K562 (cell line): ENCODE measurements at regions not wholly inside any gene's neighbourhood (a gene's known extent, or its start where the extent isn't known, plus 50 kb on each side); places are given as distances from the start of the nearest gene placed in this dataset.

Experiments
- ATAC-seq: fragments of 200-7000 bp; cut with Tn5 transposase; 3 replicates; pipeline ENCODE4 v1.9.1; 2020; ENCODE audit warnings: moderate library complexity
- BruUV-seq: library from RNA; stranded (reverse); fragments of 400-500 nt; replicated peaks from 2 replicates; lab custom pipeline; 2021; lab: Mats Ljungman, UMichigan
- CTCF ChIA-PET: fragments of 300-600 bp; formaldehyde crosslinking; extraction: SDS; loops from one replicate; lab custom pipeline; 2021; ENCODE audit warnings: low intra/inter-chr PET ratio; lab: Yijun Ruan, JAX
- POLR2A ChIA-PET: fragments of 300-600, 350-650 bp; sonication (Branson Sonifier 250); formaldehyde crosslinking; extraction: SDS; loops from one replicate; lab custom pipeline; 2021; ENCODE audit warnings: antibody characterized with exemption, inconsistent platforms; lab: Yijun Ruan, JAX
- DNase-seq, 4 experiments: peaks; one replicate each; pipeline versions ENCODE4 v3.0.0 to v3.0.0-alpha.2; 2011 to 2018; ENCODE audit warnings: low spot score in 3 of 4, mixed read lengths in 3 of 4; ENCODE audit errors: extremely low read depth in 1 of 4
- FAIRE-seq: peaks from 2 replicates; lab custom pipeline; 2011; peaks lifted over from hg19 to GRCh38; lab: Jason Lieb, UNC
- H2AFZ ChIP-seq: 2 replicates; pipeline ENCODE4 v1.6.0; 2011; ENCODE audit warnings: low read depth, low read length, control low read depth, inconsistent platforms
- H3K27ac ChIP-seq: fragments of 200-600 bp; 3 replicates; pipeline ENCODE4 v1.8.0; 2011; ENCODE audit warnings: low read depth, mild to moderate bottlenecking, control low read depth, inconsistent platforms, low read length, moderate library complexity, mixed read lengths; ENCODE audit errors: extremely low read depth
- H3K27me3 ChIP-seq, 2 experiments: fragments of 300-600 bp in 1 of 2; 2 replicates in 1 of 2; 3 replicates in 1 of 2; pipeline versions ENCODE4 v1.6.0 to v1.8.0; 2011; ENCODE audit warnings: inconsistent platforms in 2 of 2, low read length in 2 of 2, mild to moderate bottlenecking in 1 of 2, mixed read lengths in 1 of 2, moderate library complexity in 1 of 2; ENCODE audit not compliant: control insufficient read depth in 2 of 2, insufficient read depth in 2 of 2
- H3K36me3 ChIP-seq: fragments of 300-600 bp; 3 replicates; pipeline ENCODE4 v1.8.0; 2011; ENCODE audit warnings: mild to moderate bottlenecking, low read length, inconsistent platforms; ENCODE audit not compliant: control insufficient read depth, insufficient read depth
- H3K4me1 ChIP-seq, 2 experiments: fragments of 200-600 bp in 1 of 2; replicated peaks in 1 of 2; 2 replicates in 1 of 2; 3 replicates in 1 of 2; pipeline versions ENCODE4 v1.5.1 to v1.8.0; 2011; ENCODE audit warnings: inconsistent platforms in 2 of 2, low read length in 2 of 2, mild to moderate bottlenecking in 1 of 2, mixed read lengths in 1 of 2, moderate library complexity in 1 of 2; ENCODE audit not compliant: control insufficient read depth in 2 of 2, insufficient read depth in 2 of 2
- H3K4me2 ChIP-seq: 2 replicates; pipeline ENCODE4 v1.6.1; 2011; ENCODE audit warnings: low read length, control low read depth, inconsistent platforms, mixed read lengths; ENCODE audit not compliant: insufficient read depth
- H3K4me3 ChIP-seq: fragments of 200-600 bp; sonication (generic), shearing (Covaris generic); 2 replicates; pipeline ENCODE4 v1.5.1; 2016; ENCODE audit warnings: control low read depth, inconsistent platforms
- H3K79me2 ChIP-seq: fragments of 200-600 bp; 3 replicates; pipeline ENCODE4 v1.8.0; 2011; ENCODE audit warnings: low read length, inconsistent platforms; ENCODE audit not compliant: control insufficient read depth, insufficient read depth
- H3K9ac ChIP-seq, 2 experiments: 2 replicates each; pipeline versions ENCODE4 v1.6.0 to v1.6.1; 2011; ENCODE audit warnings: low read depth in 2 of 2, low read length in 2 of 2, control low read depth in 1 of 2, inconsistent platforms in 1 of 2, mild to moderate bottlenecking in 1 of 2, mixed read lengths in 1 of 2; ENCODE audit not compliant: insufficient read depth in 1 of 2
- H3K9me1 ChIP-seq: one replicate; pipeline ENCODE4 v1.6.0; 2011; ENCODE audit warnings: inconsistent platforms, mild to moderate bottlenecking, low read length, moderate library complexity; ENCODE audit not compliant: control insufficient read depth, insufficient read depth
- H3K9me3 ChIP-seq: replicated peaks from 2 replicates; pipeline ENCODE4 v1.5.1; 2011; ENCODE audit warnings: low read depth, low read length, inconsistent platforms; ENCODE audit not compliant: control insufficient read depth, insufficient read depth
- H4K20me1 ChIP-seq: replicated peaks from 2 replicates; pipeline ENCODE4 v1.6.1; 2011; ENCODE audit warnings: low read length, inconsistent platforms, mixed read lengths; ENCODE audit not compliant: control insufficient read depth, insufficient read depth
- CREB5 ChIP-seq: fragments of 250-450 bp; sonication (Bioruptor Pico); IDR thresholded peaks from 2 replicates; pipeline ENCODE4 v1.5.0; 2020; ENCODE audit warnings: mild to moderate bottlenecking
- FOXJ3 ChIP-seq: sonication (generic); formaldehyde crosslinking; IDR thresholded peaks from 2 replicates; pipeline ENCODE4 v1.4.0; 2020; ENCODE audit warnings: mild to moderate bottlenecking, missing genetic modification reagents
- GTF2E2 ChIP-seq: fragments of 200-800 bp; sonication (Bioruptor generic); IDR thresholded peaks from 2 replicates; pipeline ENCODE4 v1.6.1; 2016; ENCODE audit warnings: missing genetic modification characterization, missing compliant biosample characterization
- MCM3 ChIP-seq: fragments of 450-650 bp; IDR thresholded peaks from 2 replicates; pipeline ENCODE4 v1.6.1; 2016
- NFYB ChIP-seq: IDR thresholded peaks from 2 replicates; pipeline ENCODE4 v1.6.1; 2011; ENCODE audit warnings: mild to moderate bottlenecking, moderate library complexity; ENCODE audit not compliant: insufficient read length; ENCODE audit errors: extremely low read depth
- PCBP2 ChIP-seq: fragments of 200-400 bp; formaldehyde crosslinking; IDR thresholded peaks from 2 replicates; pipeline ENCODE4 v1.6.1; 2018; ENCODE audit warnings: low read length, low read depth, mild to moderate bottlenecking, moderate library complexity; ENCODE audit not compliant: poor library complexity, severe bottlenecking
- SETDB1 ChIP-seq: IDR thresholded peaks from one replicate; pipeline ENCODE4 v1.6.1; 2012; ENCODE audit warnings: low read length, control low read depth, inconsistent platforms
- STAG1 ChIP-seq: sonication (generic); formaldehyde crosslinking; IDR thresholded peaks from 2 replicates; pipeline ENCODE4 v1.5.0; 2020; ENCODE audit warnings: missing genetic modification reagents, borderline replicate concordance
- WGBS: fragments of 100-300 bp; shearing (Covaris generic); methylation state at CpG from one replicate; pipeline ENCODE4 v1.1.6; 2016; ENCODE audit warnings: low coverage, mixed read lengths; ENCODE audit not compliant: insufficient coverage; ENCODE audit errors: missing lambda C conversion rate; 5-methylcytosine and 5-hydroxymethylcytosine counted together
- in situ Hi-C: fragments of 300-500 bp; cut with MboI; formaldehyde crosslinking; loops from 4 replicates; pipeline ENCODE4 v1.15.0; 2018; ENCODE audit warnings: inconsistent platforms, mixed read lengths
- intact Hi-C: fragments of 100-400 bp; cut with micrococcal nuclease; formaldehyde crosslinking; loops from 2 replicates; pipeline ENCODE4 v1.14.2; 2022
- TF ChIP-seq, protein P1 (sequence below), 2 experiments: IDR thresholded peaks; 2 replicates each; pipeline ENCODE4 v1.6.1; 2011; ENCODE audit warnings: borderline replicate concordance in 1 of 2, control low read depth in 1 of 2, low read depth in 1 of 2, low read length in 1 of 2, mild to moderate bottlenecking in 1 of 2, mixed read lengths in 1 of 2, moderate library complexity in 1 of 2; ENCODE audit not compliant: insufficient read depth in 1 of 2, insufficient read length in 1 of 2, poor library complexity in 1 of 2, severe bottlenecking in 1 of 2; ENCODE audit errors: extremely low read depth in 1 of 2
- TF ChIP-seq, protein P2 (sequence below): sonication (generic); formaldehyde crosslinking; IDR thresholded peaks from 2 replicates; pipeline ENCODE4 v1.9.0; 2022; ENCODE audit warnings: mild to moderate bottlenecking, missing genetic modification reagents
- TF ChIP-seq, protein P3 (sequence below): fragments of 450-650 bp; formaldehyde crosslinking; conservative IDR thresholded peaks from 2 replicates; pipeline ENCODE4 v1.4.0; 2022; ENCODE audit warnings: mild to moderate bottlenecking, missing genetic modification characterization

DNA sequence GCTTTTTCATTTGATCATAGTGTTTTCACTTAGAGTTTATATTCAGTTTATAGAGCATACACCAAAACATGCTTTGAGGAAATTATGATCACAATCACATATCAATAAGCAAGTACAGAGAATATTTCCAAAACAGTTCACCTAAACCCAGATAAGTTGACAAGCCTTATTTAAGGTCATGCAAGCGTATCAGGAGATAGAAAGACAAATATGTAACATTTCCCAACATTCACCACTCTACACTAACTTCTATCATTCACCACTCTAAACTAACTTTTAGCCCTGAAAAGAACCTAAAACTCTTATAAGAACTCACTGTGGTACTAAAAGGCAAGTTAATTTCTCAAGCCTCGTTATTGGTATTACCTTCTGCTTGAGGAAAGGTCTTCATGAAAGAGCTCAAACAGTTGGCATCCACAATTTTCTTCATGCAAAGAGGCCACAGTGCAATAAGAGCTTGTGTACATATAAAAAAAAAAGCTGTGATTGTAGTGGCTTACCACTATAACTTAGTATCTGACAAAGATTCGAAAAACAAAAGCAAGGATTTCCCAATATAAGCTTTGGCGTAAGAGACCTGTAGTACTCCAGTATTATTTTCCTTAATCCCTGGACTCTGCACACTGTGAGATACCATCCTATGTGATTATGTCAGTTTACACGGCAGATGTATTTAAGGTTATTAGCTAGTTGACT is 903.3 kb downstream of the STIM2 start:
- in situ Hi-C loops: no loop called here
- no peaks in the 10 kb centered on the region for H3K36me3 ChIP-seq
- no peaks in the 10 kb centered on the region for H4K20me1 ChIP-seq
- intact Hi-C loops: no loop called here
- 1% methylated on average over 5 of the region's 5 CpGs for WGBS
- DNase-seq (no peak), ATAC-seq (no peak), FAIRE-seq (no peak)
- no peak overlapping the region for H3K4me2 ChIP-seq
- BruUV-seq: no TSS peak
- no peak overlapping the region for H3K9ac ChIP-seq
- H3K9me3 ChIP-seq: no peaks in the 10 kb centered on the region
- H3K9me1 ChIP-seq: no peaks in the 10 kb centered on the region
- H3K4me1 ChIP-seq: no peaks in the 10 kb centered on the region
- H2AFZ ChIP-seq: no peak overlapping the region
- no peaks in the 10 kb centered on the region for H3K27me3 ChIP-seq
- no peak overlapping the region for H3K4me3 ChIP-seq
- CTCF ChIA-PET: no interaction called here
- POLR2A ChIA-PET: no interaction called here
- no peak for TF ChIP-seq SETDB1
- TF ChIP-seq, protein P1, sequence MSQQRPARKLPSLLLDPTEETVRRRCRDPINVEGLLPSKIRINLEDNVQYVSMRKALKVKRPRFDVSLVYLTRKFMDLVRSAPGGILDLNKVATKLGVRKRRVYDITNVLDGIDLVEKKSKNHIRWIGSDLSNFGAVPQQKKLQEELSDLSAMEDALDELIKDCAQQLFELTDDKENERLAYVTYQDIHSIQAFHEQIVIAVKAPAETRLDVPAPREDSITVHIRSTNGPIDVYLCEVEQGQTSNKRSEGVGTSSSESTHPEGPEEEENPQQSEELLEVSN (IDR thresholded peaks at IDR 0.05; ENCODE audit: borderline replicate concordance in 1 of 2, extremely low read depth in 1 of 2, insufficient read depth in 1 of 2, insufficient read length in 1 of 2, low read depth in 1 of 2, low read length in 1 of 2, poor library complexity in 1 of 2, severe bottlenecking in 1 of 2): no peak
- no peak for TF ChIP-seq MCM3
- no peak for TF ChIP-seq PCBP2
- no peaks in the 10 kb centered on the region for H3K79me2 ChIP-seq
- H3K27ac ChIP-seq: no peak overlapping the region

DNA sequence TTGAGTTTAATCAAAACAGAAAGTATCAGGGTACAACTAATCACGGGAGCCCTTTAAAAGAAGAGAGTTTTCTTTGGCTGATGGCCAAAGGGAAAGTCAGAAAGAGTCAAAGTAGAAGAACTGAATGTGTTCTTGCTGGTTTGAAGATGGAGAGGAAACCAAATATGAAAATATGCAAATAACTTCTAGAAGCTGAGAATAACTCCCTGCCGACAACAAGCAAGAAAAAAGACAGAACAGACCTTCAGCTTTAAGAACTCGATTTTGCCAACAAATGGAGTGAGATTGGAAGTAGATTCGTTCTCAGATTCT is 903.8 kb downstream of the STIM2 start:
- Histone ChIP-seq H2AFZ (no peak overlapping the region), H3K9me3 (no peaks in the 10 kb centered on the region), H3K9ac (no peak overlapping the region), H3K9me1 (no peaks in the 10 kb centered on the region), H3K4me1 (no peaks in the 10 kb centered on the region), H3K36me3 (no peaks in the 10 kb centered on the region), H3K79me2 (no peaks in the 10 kb centered on the region), H3K4me2 (no peak overlapping the region), H4K20me1 (no peaks in the 10 kb centered on the region), H3K27ac (no peak overlapping the region), H3K4me3 (no peak overlapping the region), H3K27me3 (no peaks in the 10 kb centered on the region)
- ATAC-seq (no peak), DNase-seq (no peak), FAIRE-seq (no peak)
- ChIA-PET CTCF (no interaction called here), POLR2A (no interaction called here)
- WGBS: 0% methylated on average over 4 of the region's 4 CpGs
- in situ Hi-C loops: no loop called here
- BruUV-seq: no TSS peak
- intact Hi-C loops: no loop called here
- TF ChIP-seq, protein P2, sequence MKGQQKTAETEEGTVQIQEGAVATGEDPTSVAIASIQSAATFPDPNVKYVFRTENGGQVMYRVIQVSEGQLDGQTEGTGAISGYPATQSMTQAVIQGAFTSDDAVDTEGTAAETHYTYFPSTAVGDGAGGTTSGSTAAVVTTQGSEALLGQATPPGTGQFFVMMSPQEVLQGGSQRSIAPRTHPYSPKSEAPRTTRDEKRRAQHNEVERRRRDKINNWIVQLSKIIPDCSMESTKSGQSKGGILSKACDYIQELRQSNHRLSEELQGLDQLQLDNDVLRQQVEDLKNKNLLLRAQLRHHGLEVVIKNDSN (CRISPR knock-in tag): no peak
- TF ChIP-seq, protein P3, sequence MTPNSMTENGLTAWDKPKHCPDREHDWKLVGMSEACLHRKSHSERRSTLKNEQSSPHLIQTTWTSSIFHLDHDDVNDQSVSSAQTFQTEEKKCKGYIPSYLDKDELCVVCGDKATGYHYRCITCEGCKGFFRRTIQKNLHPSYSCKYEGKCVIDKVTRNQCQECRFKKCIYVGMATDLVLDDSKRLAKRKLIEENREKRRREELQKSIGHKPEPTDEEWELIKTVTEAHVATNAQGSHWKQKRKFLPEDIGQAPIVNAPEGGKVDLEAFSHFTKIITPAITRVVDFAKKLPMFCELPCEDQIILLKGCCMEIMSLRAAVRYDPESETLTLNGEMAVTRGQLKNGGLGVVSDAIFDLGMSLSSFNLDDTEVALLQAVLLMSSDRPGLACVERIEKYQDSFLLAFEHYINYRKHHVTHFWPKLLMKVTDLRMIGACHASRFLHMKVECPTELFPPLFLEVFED (CRISPR knock-in tag): no peak
- TF ChIP-seq CREB5 (CRISPR knock-in tag) (no peak), NFYB (no peak), GTF2E2 (no peak), STAG1 (CRISPR knock-in tag) (no peak), FOXJ3 (no peak)
